H9 (cell line): ENCODE measurements at regions not wholly inside any gene's neighbourhood (a gene's known extent, or its start where the extent isn't known, plus 50 kb on each side); places are given as distances from the start of the nearest gene placed in this dataset.

Experiments
- DNase-seq: peaks from one replicate; pipeline ENCODE4 v3.0.0-alpha.2; 2017
- H2AFZ ChIP-seq: one replicate; pipeline ENCODE4 v1.6.1; 2013; ENCODE audit warnings: mild to moderate bottlenecking, low read length, control low read depth, moderate library complexity
- H2AK5ac ChIP-seq: 2 replicates; pipeline ENCODE4 v1.6.1; 2013; ENCODE audit warnings: low read length, control low read depth, mixed read lengths; ENCODE audit not compliant: insufficient read length
- H2BK120ac ChIP-seq: one replicate; pipeline ENCODE4 v1.6.1; 2013; ENCODE audit warnings: low read depth, mild to moderate bottlenecking, low read length, control low read depth, inconsistent platforms; ENCODE audit not compliant: poor library complexity, severe bottlenecking
- H2BK12ac ChIP-seq: 2 replicates; pipeline ENCODE4 v1.6.1; 2013; ENCODE audit warnings: low read length, control low read depth, mixed read lengths, low read depth; ENCODE audit not compliant: insufficient read length
- H2BK15ac ChIP-seq: 2 replicates; pipeline ENCODE4 v1.6.1; 2013; ENCODE audit warnings: low read depth, low read length, control low read depth
- H2BK20ac ChIP-seq: one replicate; pipeline ENCODE4 v1.6.1; 2013; ENCODE audit warnings: low read depth, mild to moderate bottlenecking, low read length, control low read depth, inconsistent platforms; ENCODE audit not compliant: poor library complexity, severe bottlenecking
- H2BK5ac ChIP-seq: 2 replicates; pipeline ENCODE4 v1.6.1; 2013; ENCODE audit warnings: low read length, control low read depth, mixed read lengths; ENCODE audit not compliant: insufficient read length
- H3K14ac ChIP-seq: 2 replicates; pipeline ENCODE4 v1.6.1; 2013; ENCODE audit warnings: low read length, control low read depth; ENCODE audit not compliant: insufficient read depth
- H3K18ac ChIP-seq: 2 replicates; pipeline ENCODE4 v1.6.1; 2013; ENCODE audit warnings: low read depth, mild to moderate bottlenecking, mixed read lengths, low read length, control low read depth; ENCODE audit not compliant: insufficient read length
- H3K23ac ChIP-seq: 2 replicates; pipeline ENCODE4 v1.6.1; 2013; ENCODE audit warnings: low read length, control low read depth, mixed read lengths, low read depth; ENCODE audit not compliant: insufficient read length
- H3K23me2 ChIP-seq: 2 replicates; pipeline ENCODE4 v1.6.1; 2013; ENCODE audit warnings: low read depth, mild to moderate bottlenecking, mixed read lengths, low read length, control low read depth; ENCODE audit not compliant: insufficient read length, poor library complexity, severe bottlenecking
- H3K27ac ChIP-seq: 2 replicates; pipeline ENCODE4 v1.5.1; 2013; ENCODE audit warnings: low read length, control low read depth, mixed read lengths, low read depth; ENCODE audit not compliant: insufficient read length
- H3K27me3 ChIP-seq: 2 replicates; pipeline ENCODE4 v1.6.1; 2013; ENCODE audit warnings: low read length, control low read depth, inconsistent platforms; ENCODE audit not compliant: insufficient read depth
- H3K4ac ChIP-seq: 2 replicates; pipeline ENCODE4 v1.6.1; 2013; ENCODE audit warnings: low read depth, mild to moderate bottlenecking, control low read depth, inconsistent platforms, low read length, moderate library complexity
- H3K4me1 ChIP-seq: 2 replicates; pipeline ENCODE4 v1.6.1; 2013; ENCODE audit warnings: low read length, control low read depth, inconsistent platforms; ENCODE audit not compliant: insufficient read depth
- H3K4me2 ChIP-seq: 2 replicates; pipeline ENCODE4 v1.6.1; 2013; ENCODE audit warnings: low read length, control low read depth, mixed read lengths; ENCODE audit not compliant: insufficient read length, insufficient read depth
- H3K56ac ChIP-seq: 2 replicates; pipeline ENCODE4 v1.6.1; 2013; ENCODE audit warnings: low read depth, mild to moderate bottlenecking, mixed read lengths, low read length, control low read depth; ENCODE audit not compliant: insufficient read length
- H3K79me1 ChIP-seq: 2 replicates; pipeline ENCODE4 v1.6.1; 2013; ENCODE audit warnings: low read depth, mild to moderate bottlenecking, moderate library complexity, low read length, control low read depth, inconsistent platforms; ENCODE audit not compliant: insufficient read depth, poor library complexity, severe bottlenecking
- H3K79me2 ChIP-seq: 2 replicates; pipeline ENCODE4 v1.6.1; 2013; ENCODE audit warnings: low read length, control low read depth, inconsistent platforms; ENCODE audit not compliant: insufficient read depth
- H3K9ac ChIP-seq: 2 replicates; pipeline ENCODE4 v1.6.1; 2013; ENCODE audit warnings: low read length, control low read depth, mixed read lengths; ENCODE audit not compliant: insufficient read length; ENCODE audit errors: extremely low read depth
- H3K9me3 ChIP-seq: one replicate; pipeline ENCODE4 v1.6.1; 2013; ENCODE audit warnings: low read depth, low read length, inconsistent platforms; ENCODE audit not compliant: control insufficient read depth
- H3T11ph ChIP-seq: one replicate; pipeline ENCODE4 v1.6.1; 2013; ENCODE audit warnings: mild to moderate bottlenecking, low read length, control low read depth, inconsistent platforms
- H4K20me1 ChIP-seq: one replicate; pipeline ENCODE4 v1.6.1; 2013; ENCODE audit not compliant: control insufficient read depth, insufficient read length, insufficient read depth
- H4K5ac ChIP-seq: 2 replicates; pipeline ENCODE4 v1.6.1; 2013; ENCODE audit warnings: low read depth, mild to moderate bottlenecking, mixed read lengths, low read length, control low read depth; ENCODE audit not compliant: insufficient read length
- H4K8ac ChIP-seq: replicated peaks from 2 replicates; pipeline ENCODE4 v1.6.1; 2013; ENCODE audit warnings: low read length, control low read depth, mixed read lengths, low read depth; ENCODE audit not compliant: insufficient read length
- H4K91ac ChIP-seq: 2 replicates; pipeline ENCODE4 v1.6.1; 2013; ENCODE audit warnings: low read depth, mild to moderate bottlenecking, moderate library complexity, mixed read lengths, low read length, control low read depth; ENCODE audit not compliant: insufficient read length
- H3K27ac Mint-ChIP-seq, 3 experiments: 2 replicates in 2 of 3; 3 replicates in 1 of 3; pipeline ENCODE4 v1.8.0; 2020 to 2021; ENCODE audit warnings: mixed read lengths in 3 of 3, mild to moderate bottlenecking in 1 of 3, moderate library complexity in 1 of 3
- H3K27me3 Mint-ChIP-seq: 2 replicates; pipeline ENCODE4 v1.8.0; 2021; ENCODE audit warnings: low read depth, mild to moderate bottlenecking, moderate library complexity, mixed read lengths
- H3K36me3 Mint-ChIP-seq, 3 experiments: 2 replicates in 2 of 3; 3 replicates in 1 of 3; pipeline ENCODE4 v1.8.0; 2020 to 2021; ENCODE audit warnings: low read depth in 3 of 3, mixed read lengths in 3 of 3; ENCODE audit not compliant: insufficient read depth in 1 of 3
- H3K4me1 Mint-ChIP-seq, 2 experiments: 2 replicates each; pipeline ENCODE4 v1.8.0; 2020; ENCODE audit warnings: mixed read lengths in 2 of 2
- H3K4me3 Mint-ChIP-seq, 2 experiments: 2 replicates in 1 of 2; 3 replicates in 1 of 2; pipeline ENCODE4 v1.8.0; 2020 to 2021; ENCODE audit warnings: mild to moderate bottlenecking in 2 of 2, mixed read lengths in 2 of 2, moderate library complexity in 1 of 2
- H3K9me3 Mint-ChIP-seq, 2 experiments: 2 replicates in 1 of 2; 3 replicates in 1 of 2; pipeline ENCODE4 v1.8.0; 2020; ENCODE audit warnings: mild to moderate bottlenecking in 2 of 2, mixed read lengths in 2 of 2, moderate library complexity in 1 of 2
- CTCF ChIP-seq: fragments of 200-600 bp; sonication (generic); conservative IDR thresholded peaks from 3 replicates; pipeline ENCODE4 v1.8.0; 2021; ENCODE audit warnings: antibody characterized with exemption, mild to moderate bottlenecking
- WGBS: extraction: QIAGEN DNeasy Blood & Tissue Kit; methylation state at CpG from one replicate; pipeline ENCODE4 v1.1.7; 2013; ENCODE audit warnings: missing lambda C conversion rate, low lambda C conversion rate, mixed read lengths; ENCODE audit not compliant: insufficient read length; ENCODE audit errors: extremely low coverage; 5-methylcytosine and 5-hydroxymethylcytosine counted together

GRCh38 chr15:92843326-92843725, 56.8 kb upstream of the CHD2 start:
- no peak overlapping the region for H2AFZ ChIP-seq
- no peak overlapping the region for H3K9ac ChIP-seq
- no peak overlapping the region for H4K8ac ChIP-seq
- Mint-ChIP-seq H3K27me3 (no peaks in the 10 kb centered on the region; the same call in 1 of the 2 replicates), H3K27ac (no peak overlapping the region; a peak in 1 of 7 replicates), H3K36me3 (no peaks in the 10 kb centered on the region), H3K4me3 (no peak overlapping the region), H3K9me3 (no peaks in the 10 kb centered on the region), H3K4me1 (peaks cover 20 to 34% of the 10 kb centered on the region in 2 experiments)
- no peaks in the 10 kb centered on the region for H3K79me1 ChIP-seq
- no peak overlapping the region for H3T11ph ChIP-seq
- H3K18ac ChIP-seq, result no peak overlapping the region
- H3K56ac ChIP-seq, result no peak overlapping the region
- WGBS, result no CpG with 5 or more reads among the region's 8 CpGs
- no peak for TF ChIP-seq CTCF
- DNase-seq, result no peak
- no peak overlapping the region for H2BK15ac ChIP-seq
- H3K79me2 ChIP-seq, result no peaks in the 10 kb centered on the region
- H3K9me3 ChIP-seq, result no peaks in the 10 kb centered on the region
- H3K4ac ChIP-seq, result no peak overlapping the region
- H3K4me1 ChIP-seq, result no peaks in the 10 kb centered on the region; the same call in 1 of the 2 replicates
- H2BK12ac ChIP-seq, result no peak overlapping the region
- H3K27ac ChIP-seq, result no peak overlapping the region
- H2BK5ac ChIP-seq, result no peak overlapping the region
- H3K23ac ChIP-seq, result no peak overlapping the region
- H4K5ac ChIP-seq, result no peak overlapping the region
- H3K27me3 ChIP-seq, result no peaks in the 10 kb centered on the region
- no peak overlapping the region for H3K14ac ChIP-seq
- H3K23me2 ChIP-seq, result no peaks in the 10 kb centered on the region
- H3K4me2 ChIP-seq, result no peak overlapping the region
- no peak overlapping the region for H2AK5ac ChIP-seq
- H4K20me1 ChIP-seq, result no peaks in the 10 kb centered on the region
- H4K91ac ChIP-seq, result no peak overlapping the region
- no peak overlapping the region for H2BK20ac ChIP-seq
- no peak overlapping the region for H2BK120ac ChIP-seq
